ENCODE measurements at regions not wholly inside any gene's neighbourhood (a gene's known extent, or its start where the extent isn't known, plus 50 kb on each side); places are given as distances from the start of the nearest gene placed in this dataset.

DNA sequence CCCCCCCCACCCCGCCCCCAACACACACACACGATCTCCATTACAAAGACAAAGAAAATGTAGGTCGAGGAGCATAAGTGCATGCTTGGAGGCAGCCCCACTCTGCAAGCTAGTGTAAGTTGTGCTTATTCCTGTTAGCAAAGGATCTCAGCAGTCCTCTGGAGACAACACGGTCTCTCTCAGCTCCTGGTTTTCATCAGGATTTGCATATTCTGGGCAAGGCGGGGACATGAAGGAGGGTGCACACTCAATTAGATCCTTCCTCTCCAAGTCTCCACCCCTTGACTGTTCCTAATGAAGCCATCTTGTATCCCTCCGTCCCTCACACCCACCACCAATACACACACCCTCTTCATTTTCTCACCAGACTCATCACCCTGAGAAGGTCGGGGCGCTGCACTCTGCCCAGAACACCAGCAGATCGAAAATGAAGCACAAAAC, 63.8 kb downstream of the MRPL46 start:
- DNase-seq (ENCODE audit: low spot score), result no peak

DNA sequence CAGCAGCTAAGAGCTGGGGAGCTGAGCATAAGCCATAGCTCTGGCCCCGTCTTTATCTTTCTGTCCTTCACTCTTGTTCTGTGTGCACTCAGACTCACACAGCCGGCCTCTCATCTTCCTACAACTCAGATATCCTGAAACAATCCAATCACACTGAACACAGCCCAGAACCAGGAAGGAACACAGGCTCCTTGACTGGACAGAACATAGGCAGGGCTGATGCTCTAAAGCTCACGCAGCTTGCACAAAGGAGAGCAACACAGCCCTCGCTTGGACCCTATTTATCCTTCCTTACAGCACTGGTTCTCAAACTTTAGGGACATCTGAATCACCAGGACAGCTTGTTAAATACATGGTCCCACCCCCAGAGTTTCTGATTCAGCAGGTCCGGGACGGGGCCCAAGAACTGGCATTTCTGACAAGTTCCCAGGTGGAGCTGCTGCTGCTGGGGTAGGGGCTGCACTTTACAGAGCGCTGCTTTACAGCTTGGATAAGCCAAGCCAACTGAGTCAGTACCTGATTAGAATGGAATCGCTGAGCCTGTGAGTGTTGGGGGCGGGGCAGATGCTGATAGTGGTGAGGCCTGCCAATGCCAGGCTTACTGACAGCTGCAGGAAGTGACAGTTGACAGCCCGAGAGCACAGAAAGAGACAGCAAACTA, 65.1 kb downstream of the MRPL46 start:
- no peak for DNase-seq (ENCODE audit: low spot score)

DNA sequence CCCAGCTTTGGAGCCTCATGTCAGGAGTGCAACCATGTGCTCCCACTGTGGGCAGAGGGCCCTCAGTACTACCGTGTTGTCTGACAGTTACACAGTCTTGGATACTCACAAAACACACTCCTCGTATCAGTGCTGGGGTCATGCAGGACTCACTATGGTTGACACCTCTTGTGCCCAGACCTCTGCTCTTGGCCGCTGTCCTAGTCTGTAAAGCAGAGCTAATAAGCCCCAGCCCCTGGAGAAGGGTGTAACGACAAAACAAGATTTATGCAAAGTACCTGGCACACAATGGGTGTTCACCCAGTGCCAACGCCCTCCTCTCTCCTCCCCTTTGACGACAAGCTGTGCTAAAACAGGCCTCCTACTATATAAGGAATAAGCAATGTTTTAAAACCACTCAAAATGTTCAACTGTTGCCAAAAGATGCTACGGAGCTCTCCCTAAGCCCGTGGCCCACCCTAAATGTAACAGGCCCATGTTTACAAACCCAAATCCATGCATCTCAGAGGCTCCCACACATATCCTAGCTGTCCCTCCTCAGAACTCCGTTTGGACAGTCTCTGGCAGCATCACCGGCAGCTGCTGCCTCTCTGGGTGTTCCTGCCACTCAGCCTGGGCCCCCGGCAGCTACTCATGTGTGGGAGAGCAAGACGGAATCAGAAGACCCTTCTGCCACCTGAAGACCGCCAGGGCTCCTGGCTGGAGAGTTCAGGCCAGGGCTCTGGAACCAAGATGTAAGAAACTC, 65.8 kb downstream of the MRPL46 start:
- no peak for DNase-seq (ENCODE audit: low spot score)

DNA sequence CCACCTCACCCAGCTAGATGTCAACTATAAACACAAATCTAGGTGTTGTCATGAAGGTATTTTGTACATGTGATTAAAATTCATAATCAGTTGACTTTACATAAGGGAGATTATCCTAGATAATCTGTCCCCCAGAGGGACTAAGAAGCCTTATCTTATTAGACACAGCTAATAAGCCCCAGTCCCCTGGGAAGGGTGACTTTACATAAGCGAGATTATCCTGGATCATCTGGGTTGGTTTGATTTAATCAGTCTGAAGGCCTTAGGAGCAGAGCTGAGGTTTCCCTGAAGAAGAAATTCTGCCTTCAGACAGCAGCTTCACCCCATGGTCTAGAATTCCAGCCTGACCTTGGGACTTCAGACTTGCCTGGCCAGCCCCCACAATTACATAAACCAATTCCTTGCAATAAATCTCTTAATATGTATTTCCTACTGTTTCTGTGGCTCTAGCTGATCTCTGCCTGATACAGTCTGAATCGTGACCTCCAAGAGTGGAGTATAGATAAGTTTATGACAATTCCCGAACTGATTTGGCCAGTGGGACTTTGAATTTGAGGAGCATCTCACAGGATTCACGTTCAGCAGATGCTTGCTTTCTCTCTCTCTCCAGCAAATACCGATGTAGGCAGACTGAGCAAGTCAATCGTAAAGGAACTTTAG, 66.5 kb downstream of the MRPL46 start:
- DNase-seq (ENCODE audit: low spot score), result no peak

DNA sequence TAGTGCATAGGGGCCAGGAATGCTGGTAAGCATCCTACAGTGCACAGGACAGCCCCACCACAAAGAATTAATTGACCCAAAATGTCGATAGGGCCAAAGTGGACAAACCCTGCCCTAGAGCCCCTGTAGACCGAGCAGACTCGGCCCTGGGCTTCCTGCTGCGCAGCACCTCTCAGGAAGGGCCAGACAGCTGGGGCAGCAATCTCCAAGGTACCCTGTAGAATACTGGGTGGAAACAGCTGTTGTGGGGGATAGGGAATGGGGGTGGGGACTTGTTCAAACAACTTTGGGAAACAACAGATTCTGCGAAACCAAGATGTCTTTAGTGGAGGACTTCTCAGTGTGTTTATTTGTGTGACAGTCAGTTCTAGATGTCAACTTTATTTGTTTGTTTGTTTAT, 67.1 kb downstream of the MRPL46 start:
- DNase-seq (ENCODE audit: low spot score), result no peak

DNA sequence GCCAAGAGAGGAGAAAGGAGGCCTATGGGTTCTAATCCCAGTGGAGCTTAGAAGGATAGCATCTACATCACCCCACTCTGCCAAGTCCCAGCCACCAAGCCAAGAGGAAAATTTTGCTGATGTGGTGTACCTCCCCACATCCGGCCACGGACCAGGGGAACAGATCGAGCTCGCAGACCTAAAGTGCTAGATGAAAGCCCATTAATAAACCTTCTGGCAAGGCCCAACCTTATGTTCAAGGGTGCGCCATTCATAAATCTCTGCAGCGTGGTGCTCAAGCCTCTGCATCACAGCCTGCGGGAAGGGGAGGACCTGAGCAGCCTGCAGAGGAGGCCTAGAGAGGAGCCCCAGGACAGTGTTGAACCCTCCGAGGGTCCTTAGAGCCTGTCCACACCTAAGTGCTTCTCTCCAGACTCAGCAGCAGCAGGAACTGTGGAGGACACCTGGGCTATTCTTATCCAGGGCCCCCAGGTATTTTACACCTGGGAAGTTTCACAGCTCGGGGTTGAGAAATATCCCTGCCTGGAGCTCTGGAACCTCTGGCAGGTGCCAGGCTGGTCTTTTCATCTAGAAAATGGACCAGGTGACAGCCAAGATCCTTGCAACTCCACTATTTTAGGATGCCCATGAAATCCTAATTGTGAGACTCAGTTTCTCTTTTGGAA, 68.0 kb downstream of the MRPL46 start:
- DNase-seq (ENCODE audit: low spot score), result no peak

DNA sequence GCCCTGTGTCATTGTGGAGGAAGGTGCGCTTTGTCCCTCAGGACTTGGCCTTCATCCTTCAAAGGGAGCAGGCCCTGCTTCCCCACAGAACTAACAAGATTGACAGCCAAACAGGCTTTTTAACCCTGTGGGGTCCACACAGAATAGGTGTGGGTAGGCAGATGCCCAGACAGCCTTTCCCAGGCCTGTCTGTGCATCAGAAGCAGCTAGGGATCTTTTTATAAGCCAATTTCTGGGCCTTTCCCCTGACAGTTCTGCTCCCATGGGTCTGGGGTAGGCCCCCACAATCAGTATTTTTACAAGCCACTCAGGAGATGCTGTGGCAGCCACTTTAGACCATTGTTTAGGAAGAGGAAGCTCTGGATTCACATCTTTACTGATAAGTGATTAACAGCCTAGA, 69.2 kb downstream of the MRPL46 start:
- no peak for DNase-seq (ENCODE audit: low spot score)

DNA sequence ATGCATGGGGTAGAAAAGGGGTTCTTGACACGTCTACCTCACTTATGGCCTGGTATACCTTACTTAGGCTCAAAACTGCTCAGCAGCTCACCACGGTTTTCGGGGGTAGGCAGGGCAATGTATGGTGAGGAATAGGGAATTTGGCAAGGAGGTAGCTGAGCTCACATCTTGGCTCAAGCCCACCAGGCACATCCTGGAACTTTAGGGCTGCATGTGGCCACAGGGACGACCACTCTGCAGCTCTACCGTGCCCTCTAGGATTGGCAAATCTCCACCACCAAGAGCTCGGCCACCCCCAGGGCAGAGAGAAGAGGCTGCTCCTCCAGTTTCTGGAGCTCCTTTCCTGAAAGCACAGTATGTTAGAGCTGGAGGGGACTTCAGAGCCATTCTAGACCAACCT, 69.7 kb downstream of the MRPL46 start:
- DNase-seq (ENCODE audit: low spot score), result no peak

DNA sequence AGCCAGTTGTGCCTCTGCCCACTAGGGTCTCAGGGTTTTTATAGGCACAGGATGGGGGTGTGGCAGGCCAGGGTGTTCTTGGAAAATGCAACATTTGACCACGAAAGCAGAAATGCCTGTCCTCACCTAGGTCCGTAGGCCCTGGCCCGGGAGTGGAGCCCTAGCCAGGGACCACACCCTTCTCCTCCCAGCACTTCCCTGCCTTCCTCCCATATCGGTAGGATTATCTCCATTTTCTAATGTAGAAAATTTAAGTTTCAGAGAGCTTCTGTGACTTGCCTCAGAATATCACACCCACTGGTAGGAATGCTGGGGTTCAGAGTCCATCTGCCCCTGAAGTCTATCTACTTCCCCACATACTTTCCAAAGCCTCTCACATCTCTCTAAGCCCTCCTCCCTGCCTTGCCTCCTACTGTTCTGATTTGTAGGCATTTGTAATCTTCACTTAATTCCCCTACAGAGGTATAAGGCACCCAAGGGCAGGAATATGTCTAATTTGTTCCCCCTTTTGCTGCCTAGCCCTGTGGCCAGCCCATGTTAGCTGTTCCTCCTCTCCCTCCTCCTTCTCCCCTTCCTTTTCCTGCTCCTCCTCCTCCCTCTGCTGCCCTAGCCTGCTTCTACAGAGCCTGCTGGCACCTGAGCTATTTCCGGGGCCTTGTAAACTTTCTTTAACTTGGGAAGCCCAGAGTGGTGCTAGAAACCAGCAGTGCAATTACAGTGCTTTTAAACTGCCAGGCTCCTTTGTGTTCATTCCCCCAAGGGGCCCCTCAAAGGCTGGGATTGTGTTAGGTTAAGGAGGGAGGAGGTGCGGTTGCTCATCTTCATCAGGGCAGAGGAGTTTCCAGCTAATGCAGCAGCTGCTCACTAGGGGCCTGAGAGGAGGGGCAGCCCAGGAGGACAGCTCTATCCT, 71.1 kb downstream of the MRPL46 start:
- no peak for DNase-seq (ENCODE audit: low spot score)

DNA sequence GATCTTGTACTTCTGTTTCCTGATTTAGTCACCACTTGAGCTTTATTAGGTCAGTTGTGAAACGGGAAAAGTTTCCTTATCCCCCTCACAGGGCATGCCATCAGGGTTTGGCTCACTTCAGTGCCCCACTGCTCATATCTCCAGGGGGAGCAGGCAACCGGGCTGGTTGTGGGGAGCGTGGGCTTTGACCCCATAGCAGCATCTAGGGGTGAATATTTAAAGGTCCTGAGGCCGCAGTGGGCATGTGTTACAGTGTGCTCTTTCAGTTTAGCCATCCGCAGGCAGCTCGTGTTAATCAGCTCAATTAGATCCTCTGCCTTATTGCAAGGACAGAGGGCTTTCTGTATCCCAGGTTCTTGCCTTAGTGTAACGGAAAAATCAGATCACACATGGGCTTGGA, 71.9 kb downstream of the MRPL46 start:
- no peak for DNase-seq (ENCODE audit: low spot score)

DNA sequence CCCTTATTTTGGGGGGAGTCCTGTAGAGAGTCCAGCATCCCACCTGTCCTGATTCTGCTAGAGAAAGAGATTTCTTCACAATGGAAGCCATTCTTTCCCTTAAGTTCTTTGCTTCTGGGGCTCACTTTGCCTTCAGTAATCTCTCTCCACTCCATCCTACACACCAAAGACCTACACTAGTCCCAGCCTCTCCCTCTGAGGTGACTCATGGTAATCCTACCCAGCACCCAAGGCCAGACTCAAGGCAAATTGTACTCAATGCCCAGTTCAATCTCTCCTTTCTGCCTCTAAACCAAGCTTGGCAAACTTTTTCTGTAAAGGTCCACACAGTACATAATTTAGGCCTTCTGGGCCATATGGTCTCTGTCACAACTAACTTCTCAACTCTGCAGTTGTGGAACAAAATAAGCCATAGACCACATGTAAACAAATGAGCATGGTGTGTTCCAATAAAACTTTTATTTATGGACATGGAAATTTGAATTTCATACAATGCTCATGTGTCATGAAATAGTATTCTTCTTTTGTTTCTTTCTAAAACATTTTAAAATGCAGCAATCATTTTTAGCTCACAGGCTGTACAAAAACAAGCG, 72.5 kb downstream of the MRPL46 start:
- no peak for DNase-seq (ENCODE audit: low spot score)

DNA sequence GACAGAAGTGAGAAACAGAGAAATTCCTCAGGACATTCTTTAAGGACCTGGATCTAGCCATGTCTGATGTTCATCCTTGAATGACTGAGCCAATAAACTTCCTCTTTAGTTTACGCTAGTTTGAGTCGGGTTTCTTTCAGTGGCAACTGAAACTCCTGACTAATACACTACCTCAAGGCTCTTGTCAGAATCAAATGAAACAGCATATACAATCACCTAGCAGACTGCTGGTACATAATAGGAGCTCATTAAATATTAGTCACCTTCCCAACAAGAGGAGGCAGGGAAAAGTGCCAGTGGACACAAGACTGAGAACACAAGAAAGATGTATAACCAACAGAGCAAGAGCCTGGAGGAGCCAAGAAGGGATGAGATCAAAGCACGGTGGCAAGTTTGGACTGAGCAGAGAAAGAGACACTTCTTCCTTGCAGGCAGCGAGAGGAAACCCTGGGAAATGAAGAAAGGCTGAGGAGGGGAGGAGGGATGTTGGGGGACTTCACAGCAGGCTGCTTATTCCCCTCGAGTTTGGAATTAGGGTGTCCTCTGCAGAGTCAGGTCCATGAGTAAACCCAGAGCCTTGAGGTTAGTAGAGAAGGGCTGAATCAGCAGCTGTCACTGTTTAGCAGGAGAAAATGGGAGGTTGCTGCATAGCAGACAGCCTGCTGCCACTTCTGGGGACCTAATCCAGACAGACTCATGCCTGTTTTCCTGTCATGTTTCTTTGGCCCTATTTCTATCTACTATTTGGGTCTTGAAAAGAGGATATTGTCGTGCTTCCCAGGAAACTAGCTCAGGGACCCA, 73.3 kb downstream of the MRPL46 start:
- no peak for DNase-seq (ENCODE audit: low spot score)

DNA sequence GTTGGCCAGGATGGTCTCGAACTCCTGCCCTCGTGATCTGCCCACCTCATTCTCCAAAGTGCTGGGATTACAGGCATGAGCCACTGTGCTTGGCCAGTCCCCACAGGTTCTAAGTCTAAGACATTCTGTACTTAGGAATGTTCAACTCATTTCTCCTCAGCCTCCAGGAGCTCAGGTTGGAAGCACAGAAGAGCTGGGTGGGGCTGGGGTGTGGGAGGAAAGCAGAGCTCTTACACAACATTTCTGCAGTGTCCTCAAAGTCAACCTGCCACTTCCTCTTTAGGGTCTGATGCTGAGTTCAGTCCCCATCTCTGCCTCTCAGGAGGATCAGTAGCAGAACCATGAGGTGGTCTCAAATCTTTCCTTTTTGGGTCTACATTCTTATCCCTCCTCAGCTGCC, 75.5 kb downstream of the MRPL46 start:
- no peak for DNase-seq (ENCODE audit: low spot score)

DNA sequence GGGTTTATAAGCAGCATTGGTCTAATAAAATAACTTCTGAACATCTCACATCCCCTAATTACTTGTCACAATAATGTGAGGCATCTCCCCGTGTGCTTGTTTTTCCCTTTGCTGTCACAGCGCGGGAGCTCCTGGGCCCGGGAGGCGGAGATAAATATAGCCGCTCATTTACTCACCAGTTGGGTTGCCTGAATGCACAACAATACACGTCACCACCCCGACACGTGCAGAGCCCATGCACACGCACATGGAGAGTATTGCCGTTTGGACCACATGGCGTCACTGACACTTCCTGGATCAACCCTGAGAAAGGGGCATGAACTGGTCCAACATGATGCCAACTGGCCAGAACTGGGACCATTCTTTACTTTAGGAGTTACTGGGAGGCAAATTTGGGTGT, 76.2 kb downstream of the MRPL46 start:
- no peak for DNase-seq (ENCODE audit: low spot score)

DNA sequence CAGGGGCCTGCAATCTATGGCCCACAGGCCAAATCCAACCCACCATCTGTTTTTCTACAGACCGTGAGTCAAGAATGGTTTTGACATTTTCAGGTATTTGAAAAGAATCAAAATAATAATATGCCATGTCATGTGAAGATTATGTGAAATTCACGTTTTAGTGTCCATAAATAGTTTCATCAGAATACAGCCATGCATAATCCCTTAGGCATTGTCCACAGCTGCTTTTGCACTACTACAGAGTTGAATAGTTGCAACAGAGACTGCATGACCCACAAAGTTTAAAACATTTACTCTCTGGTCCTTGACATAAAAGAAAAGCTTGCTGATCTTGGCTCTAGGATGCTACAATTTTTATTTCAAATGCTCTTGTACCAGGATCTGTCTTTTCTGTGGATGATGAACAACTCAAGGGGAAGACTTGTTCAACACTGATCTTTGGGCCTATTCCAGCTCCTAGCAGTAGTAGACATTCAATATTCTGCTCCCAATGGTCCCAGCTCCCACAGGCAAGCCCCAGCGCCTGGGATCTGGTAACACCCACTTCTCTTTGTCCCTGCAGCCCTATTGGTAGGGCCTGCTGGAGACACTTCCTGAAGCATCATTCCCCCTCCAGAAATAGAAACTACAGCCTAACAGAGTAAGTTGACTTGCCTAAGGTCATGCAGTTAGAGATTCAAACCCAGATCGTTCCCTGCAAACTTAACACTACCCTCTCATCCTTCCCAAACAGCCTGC, 76.9 kb downstream of the MRPL46 start:
- no peak for DNase-seq (ENCODE audit: low spot score)

DNA sequence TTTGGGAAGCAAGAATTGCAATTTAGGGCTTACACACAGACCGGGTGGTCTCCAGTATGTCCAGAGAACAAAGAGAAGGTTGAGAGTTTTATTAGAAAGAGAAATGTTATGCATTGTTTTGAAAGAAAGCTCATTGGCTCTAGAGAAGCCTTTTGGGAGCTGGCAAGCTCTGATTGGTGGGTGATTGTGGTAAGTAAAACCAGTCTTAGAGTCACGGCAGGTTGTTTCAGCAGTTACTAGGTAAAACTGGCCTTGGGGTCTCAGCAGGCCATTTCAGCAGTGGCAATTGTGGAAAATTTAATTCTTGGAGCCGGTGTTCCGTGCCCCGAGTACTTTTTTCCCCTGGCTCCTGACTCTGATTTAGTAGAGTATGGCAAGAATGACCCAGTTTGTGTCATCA, 78.1 kb downstream of the MRPL46 start:
- no peak for DNase-seq (ENCODE audit: low spot score)

DNA sequence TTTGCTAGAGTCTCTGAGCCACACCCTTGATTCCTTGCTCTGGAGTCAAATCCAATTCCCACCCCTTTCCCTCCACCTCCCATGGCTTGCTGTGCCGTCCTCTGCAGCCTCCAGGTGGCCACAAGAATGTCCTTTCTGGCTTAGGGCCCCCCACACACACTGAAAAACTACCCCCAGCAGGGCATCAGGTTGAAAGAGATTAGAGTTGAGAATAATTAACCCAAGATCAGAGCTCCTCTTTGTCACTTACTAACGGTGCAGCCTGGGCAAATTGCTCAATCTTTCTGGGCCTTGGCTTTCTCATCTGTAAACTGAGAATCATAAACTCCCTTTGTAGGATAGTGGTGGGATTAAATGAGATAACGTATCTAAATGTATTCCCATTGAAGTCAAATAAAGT, 78.5 kb downstream of the MRPL46 start:
- DNase-seq (ENCODE audit: low spot score), result no peak

DNA sequence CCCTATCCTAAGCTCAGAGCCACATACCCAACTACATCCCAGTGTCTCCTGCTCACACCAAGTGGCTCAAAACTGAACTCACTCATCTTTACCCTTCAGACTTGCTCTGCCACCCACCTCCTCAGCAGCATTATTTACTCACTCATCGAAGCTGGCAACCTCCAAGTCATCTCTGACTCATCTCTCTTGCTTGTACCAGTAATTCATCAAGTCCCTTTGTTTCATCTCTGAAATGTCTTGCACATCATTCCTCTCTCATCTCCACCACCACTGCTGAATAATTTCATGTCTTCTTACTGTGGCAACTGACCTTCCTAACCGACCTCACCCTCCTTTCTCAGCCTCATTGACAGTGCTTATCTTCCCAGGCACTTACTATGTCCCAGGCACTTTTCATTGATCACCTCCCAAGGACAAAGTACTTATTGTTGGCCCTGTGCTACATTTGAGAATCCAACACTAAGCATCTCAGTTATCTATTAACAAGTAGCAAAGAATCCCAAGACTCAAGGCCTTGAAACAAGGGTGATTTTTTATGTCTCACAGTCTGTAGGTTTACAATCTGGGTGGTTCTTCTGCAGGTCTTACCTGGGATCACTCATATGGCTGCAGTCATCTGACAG, 82.0 kb downstream of the MRPL46 start:
- peak; percentile 81 for DNase-seq (ENCODE audit: low spot score)

DNA sequence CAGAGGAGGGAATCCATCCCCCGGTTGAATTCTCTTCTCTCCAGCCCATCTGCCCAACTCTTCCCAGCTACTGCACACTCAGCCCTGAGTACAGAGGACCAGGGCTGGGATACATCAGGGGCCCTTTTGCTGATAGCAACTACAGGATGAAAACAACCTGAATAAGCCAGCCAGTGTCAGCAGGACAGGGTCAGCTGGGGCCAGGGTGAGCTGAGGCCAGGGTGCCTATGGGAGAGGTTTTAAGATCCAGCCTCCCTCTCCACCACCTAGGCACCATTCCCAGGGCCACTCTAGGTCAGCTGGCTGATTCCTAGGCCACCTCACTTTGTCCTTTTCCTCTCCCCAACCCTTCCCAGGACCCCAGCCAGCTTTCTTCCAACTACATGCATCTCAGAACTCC, 83.8 kb downstream of the MRPL46 start:
- DNase-seq (ENCODE audit: low spot score), result no peak

All from COLO829 (cell line).